Smooth muscle cell (in vitro differentiated cells): ENCODE measurements at regions not wholly inside any gene's neighbourhood (a gene's known extent, or its start where the extent isn't known, plus 50 kb on each side); places are given as distances from the start of the nearest gene placed in this dataset.
A peak's percentile ranks its signal among the peaks of the same experiment; 100 is the strongest.
"Not testable (repeated sequence)": the region's sequence is repeated elsewhere in the genome, so short reads cannot be mapped to it uniquely, and the experiment has no call there.

Experiments
- DNase-seq: peaks from one replicate; lab custom pipeline; 2025; ENCODE audit not compliant: unreplicated experiment; lab: John Stamatoyannopoulos, UW
- H2AFZ ChIP-seq: fragments of 200-600 bp; sonication (generic); 2 replicates; pipeline ENCODE4 v1.6.0; 2016; ENCODE audit warnings: antibody characterized with exemption, low read depth, mild to moderate bottlenecking
- H3F3A ChIP-seq: fragments of 200-600 bp; sonication (generic); 2 replicates; pipeline ENCODE4 v1.6.0; 2017; ENCODE audit warnings: antibody characterized with exemption, low read depth
- H3K27ac ChIP-seq: fragments of 200-600 bp; sonication (generic); 2 replicates; pipeline ENCODE4 v1.5.1; 2016; ENCODE audit warnings: low read depth, mild to moderate bottlenecking
- H3K27me3 ChIP-seq: fragments of 200-600 bp; sonication (generic); 2 replicates; pipeline ENCODE4 v1.6.1; 2016; ENCODE audit warnings: low read depth, mild to moderate bottlenecking
- H3K36me3 ChIP-seq: fragments of 200-600 bp; sonication (generic); 2 replicates; pipeline ENCODE4 v1.5.1; 2016; ENCODE audit warnings: low read depth
- H3K4me1 ChIP-seq: fragments of 200-600 bp; sonication (generic); 2 replicates; pipeline ENCODE4 v1.5.1; 2016; ENCODE audit warnings: low read depth
- H3K4me2 ChIP-seq: fragments of 200-600 bp; sonication (generic); 2 replicates; pipeline ENCODE4 v1.6.0; 2016; ENCODE audit warnings: mild to moderate bottlenecking
- H3K4me3 ChIP-seq: fragments of 200-600 bp; sonication (generic); 2 replicates; pipeline ENCODE4 v1.5.1; 2016; ENCODE audit warnings: mild to moderate bottlenecking
- H3K79me2 ChIP-seq: fragments of 200-600 bp; sonication (generic); 2 replicates; pipeline ENCODE4 v1.6.0; 2016; ENCODE audit warnings: low read depth, mild to moderate bottlenecking
- H3K9ac ChIP-seq: fragments of 200-600 bp; sonication (generic); 2 replicates; pipeline ENCODE4 v1.6.0; 2016; ENCODE audit warnings: low read depth
- H3K9me3 ChIP-seq: fragments of 200-600 bp; sonication (generic); replicated peaks from 2 replicates; pipeline ENCODE4 v1.5.1; 2016; ENCODE audit warnings: low read depth
- H4K20me1 ChIP-seq: fragments of 200-600 bp; sonication (generic); 2 replicates; pipeline ENCODE4 v1.6.0; 2016; ENCODE audit warnings: low read depth
- CTCF ChIP-seq: fragments of 200-600 bp; sonication (generic); IDR thresholded peaks from 2 replicates; pipeline ENCODE4 v1.5.1; 2017; ENCODE audit warnings: borderline replicate concordance, mild to moderate bottlenecking, antibody characterized with exemption; ENCODE audit not compliant: insufficient read depth, poor library complexity, severe bottlenecking
- WGBS: methylation state at CpG from one replicate; pipeline ENCODE4 v1.1.7; 2016; ENCODE audit warnings: low lambda C conversion rate; 5-methylcytosine and 5-hydroxymethylcytosine counted together

GRCh38 chr18:1513519-1513918 lies 608.8 kb downstream of the ADCYAP1 start:
- Histone ChIP-seq H4K20me1 (no peaks in the 10 kb centered on the region), H2AFZ (no peak overlapping the region), H3K27me3 (no peaks in the 10 kb centered on the region), H3K36me3 (no peaks in the 10 kb centered on the region), H3K4me2 (no peak overlapping the region), H3F3A (no peaks in the 10 kb centered on the region), H3K27ac (no peak overlapping the region), H3K4me1 (no peaks in the 10 kb centered on the region), H3K9me3 (no peaks in the 10 kb centered on the region), H3K9ac (no peak overlapping the region), H3K4me3 (no peak overlapping the region), H3K79me2 (no peaks in the 10 kb centered on the region)
- 10% methylated on average over 1 of the region's 1 CpG for WGBS
- DNase-seq, result no peak
- peak; percentile 28 for TF ChIP-seq CTCF

- DNase-seq, H3K36me3 ChIP-seq, H3K9me3 ChIP-seq, H4K20me1 ChIP-seq, H3K4me1 ChIP-seq, H2AFZ ChIP-seq, H3K4me2 ChIP-seq, H3K27me3 ChIP-seq, H3K27ac ChIP-seq, H3K4me3 ChIP-seq, H3F3A ChIP-seq, H3K79me2 ChIP-seq, H3K9ac ChIP-seq: not testable (repeated sequence)
- WGBS, result 81% methylated on average over 29 of the region's 30 CpGs
These were observed 617.0 kb downstream of the ADCYAP1 start for GRCh38 chr18:1521588-1522248.

- Histone ChIP-seq H3K36me3 (no peaks in the 10 kb centered on the region), H3K4me1 (no peaks in the 10 kb centered on the region), H3K9me3 (no peaks in the 10 kb centered on the region), H4K20me1 (no peaks in the 10 kb centered on the region), H3K4me2 (no peak overlapping the region), H3K79me2 (no peaks in the 10 kb centered on the region), H3K27me3 (no peaks in the 10 kb centered on the region), H2AFZ (no peak overlapping the region), H3F3A (no peaks in the 10 kb centered on the region), H3K4me3 (no peak overlapping the region), H3K9ac (no peak overlapping the region), H3K27ac (no peak overlapping the region)
- no peak for TF ChIP-seq CTCF
- no peak for DNase-seq
- WGBS, result 94% methylated on average over 1 of the region's 1 CpG
These were observed 617.6 kb downstream of the ADCYAP1 start for GRCh38 chr18:1522249-1522615.

GRCh38 chr18:1526991-1527390 lies 622.3 kb downstream of the ADCYAP1 start:
- Histone ChIP-seq H3K9me3 (no peaks in the 10 kb centered on the region), H3K4me3 (no peak overlapping the region), H3K27me3 (no peaks in the 10 kb centered on the region), H3K79me2 (no peaks in the 10 kb centered on the region), H3K4me1 (no peaks in the 10 kb centered on the region), H3K36me3 (no peaks in the 10 kb centered on the region), H3K9ac (no peak overlapping the region), H4K20me1 (no peaks in the 10 kb centered on the region), H3K4me2 (no peak overlapping the region), H2AFZ (no peak overlapping the region), H3K27ac (no peak overlapping the region), H3F3A (no peaks in the 10 kb centered on the region)
- no peak for TF ChIP-seq CTCF
- WGBS, result 77% methylated on average over 1 of the region's 1 CpG
- DNase-seq, result no peak
